GM11168 (cell line): ENCODE measurements at regions not wholly inside any gene's neighbourhood (a gene's known extent, or its start where the extent isn't known, plus 50 kb on each side); places are given as distances from the start of the nearest gene placed in this dataset.
"Not testable (repeated sequence)": the region's sequence is repeated elsewhere in the genome, so short reads cannot be mapped to it uniquely, and the experiment has no call there.

Experiments used
- in situ Hi-C: fragments of 300-500 bp; cut with MboI; formaldehyde crosslinking; loops from one replicate; pipeline ENCODE4 v1.12.0; 2022; ENCODE audit warnings: low sequenced_read_pairs; ENCODE audit not compliant: unreplicated experiment

DNA sequence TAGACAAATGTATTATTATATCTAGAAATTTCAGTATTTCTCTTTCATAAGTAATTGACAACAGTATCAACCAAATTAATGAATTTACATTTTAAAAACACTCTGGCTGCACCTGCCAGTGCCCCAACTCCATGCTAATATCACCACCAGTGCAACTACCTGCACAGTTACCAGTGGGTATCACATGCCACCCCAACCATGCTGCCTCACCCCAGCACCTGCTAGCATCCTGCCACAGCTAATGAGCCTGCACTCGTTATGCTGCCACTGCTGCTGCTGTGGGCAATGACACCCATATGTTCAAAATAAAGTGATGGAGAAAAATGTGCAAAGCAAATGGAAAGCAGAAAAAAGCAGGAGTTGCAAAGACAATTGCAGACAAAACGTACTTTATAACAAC is 855.9 kb upstream of the MANEA start:
- in situ Hi-C loops, result no loop called here

DNA sequence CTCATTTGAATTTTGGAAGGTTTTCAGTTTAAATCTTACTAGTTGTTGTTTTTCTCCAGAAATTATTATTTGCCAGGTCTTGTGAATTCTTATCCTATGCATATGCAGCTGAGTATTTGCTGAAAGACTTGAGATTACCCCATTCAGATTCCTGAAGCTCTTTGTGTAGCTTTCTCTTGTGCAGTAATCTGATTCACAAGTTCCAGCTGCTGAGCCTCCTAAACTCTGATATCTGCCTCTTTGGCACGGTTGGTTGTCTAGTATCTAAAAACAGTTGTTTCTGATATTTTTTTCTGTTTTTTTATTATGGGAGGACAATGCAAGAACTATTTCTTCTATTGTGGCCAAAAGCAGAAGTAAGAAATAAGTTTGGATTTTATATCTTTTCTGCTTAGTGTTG is 863.9 kb upstream of the MANEA start:
- in situ Hi-C loops, result no loop called here

DNA sequence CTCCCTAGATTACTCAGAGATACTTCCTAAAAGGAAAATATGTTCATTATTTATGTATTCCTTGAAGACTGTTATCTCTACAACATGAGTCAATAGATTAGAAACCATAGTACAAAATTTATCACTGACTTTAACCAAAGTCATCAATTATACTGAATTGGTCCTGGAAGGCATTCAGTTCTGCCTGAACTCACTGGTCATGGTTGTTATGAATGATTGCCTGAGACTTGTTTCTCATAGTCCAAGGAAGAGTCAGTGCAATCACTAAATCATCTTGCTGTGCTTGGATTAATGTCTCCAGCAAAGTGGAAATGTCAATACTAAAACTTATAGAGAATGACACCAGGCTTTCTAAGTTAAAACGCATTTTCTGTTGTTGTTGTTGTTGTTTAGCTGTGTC is 878.6 kb upstream of the MANEA start:
- in situ Hi-C loops, result no loop called here

DNA sequence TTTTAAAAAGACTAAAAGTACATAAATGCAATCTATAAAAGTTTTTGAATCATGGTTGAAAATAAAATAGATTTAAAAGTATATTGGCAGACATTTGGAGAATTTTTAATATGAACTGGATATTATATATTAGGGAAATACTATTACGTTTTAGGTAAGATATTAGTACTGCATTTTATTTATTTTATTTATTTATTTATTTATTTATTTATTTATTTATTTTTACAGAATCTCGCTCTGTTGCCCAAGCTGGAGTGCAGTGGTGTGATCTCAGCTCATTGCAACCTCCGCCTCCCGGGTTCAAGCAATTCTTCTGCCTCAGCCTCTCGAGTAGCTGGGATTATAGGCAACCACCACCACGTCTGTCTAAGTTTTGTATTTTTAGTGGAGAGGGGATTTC is 890.1 kb upstream of the MANEA start:
- in situ Hi-C loops, result not testable (repeated sequence)

DNA sequence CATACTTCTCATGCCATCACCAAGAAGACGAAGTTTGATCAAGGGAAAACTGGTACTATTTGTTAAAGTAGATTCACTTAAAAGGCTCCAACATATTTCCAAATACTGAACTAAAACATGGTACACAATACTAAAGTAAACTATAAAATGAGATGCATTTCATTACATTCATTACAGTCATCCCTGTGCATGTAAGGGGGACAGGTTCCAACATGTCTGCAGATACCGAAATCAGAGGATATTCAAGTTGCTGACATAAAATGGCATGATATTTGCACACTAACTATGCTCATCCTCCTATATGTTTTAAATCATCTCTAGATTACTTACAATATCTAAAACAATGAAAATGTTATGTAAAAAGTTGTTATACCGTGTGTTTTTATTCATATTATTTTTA is 893.9 kb upstream of the MANEA start:
- in situ Hi-C loops, result no loop called here

DNA sequence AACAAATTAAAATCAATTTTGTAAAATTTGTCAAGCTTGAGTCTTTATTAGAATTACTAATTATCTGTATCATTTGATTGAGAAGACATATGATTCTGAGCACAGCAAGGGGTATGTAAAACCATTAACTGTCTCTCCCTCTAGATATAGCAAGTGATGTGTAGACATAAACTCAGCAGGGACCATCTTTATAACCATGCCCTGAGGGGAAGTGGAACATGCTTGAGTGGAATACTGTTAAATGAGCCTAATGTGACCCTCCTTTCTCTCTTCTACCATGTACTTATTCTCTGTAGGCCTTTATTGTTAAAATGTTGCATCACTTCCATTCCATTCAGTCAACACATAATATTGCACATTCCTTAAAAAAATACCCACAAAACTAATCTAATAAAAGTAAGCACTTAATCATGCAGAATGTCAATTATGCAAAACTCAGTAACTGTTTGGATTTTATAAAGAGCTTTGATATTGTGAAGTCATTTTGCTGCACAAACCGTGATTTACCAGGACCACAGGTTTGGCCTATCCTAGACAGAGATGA is 896.6 kb upstream of the MANEA start:
- in situ Hi-C loops, result no loop called here

DNA sequence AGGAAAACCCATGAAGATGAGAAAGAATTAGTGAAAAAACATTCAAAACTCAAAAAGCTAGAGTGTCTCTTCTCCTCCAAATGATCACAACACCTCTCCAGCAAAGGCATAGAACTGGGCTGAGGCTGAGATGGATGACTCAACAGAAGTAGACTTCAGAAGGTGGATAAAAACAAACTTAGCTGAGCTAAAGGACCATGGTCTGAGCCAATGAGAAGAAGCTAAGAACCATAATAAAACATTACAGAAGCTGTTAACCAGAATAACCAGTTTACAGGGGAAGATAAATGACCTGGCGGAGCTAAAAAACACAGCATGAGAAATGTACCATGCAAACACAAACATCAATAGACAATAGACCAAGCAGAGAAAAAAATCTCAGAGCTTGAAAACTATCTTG is 904.1 kb upstream of the MANEA start:
- in situ Hi-C loops, result no loop called here

DNA sequence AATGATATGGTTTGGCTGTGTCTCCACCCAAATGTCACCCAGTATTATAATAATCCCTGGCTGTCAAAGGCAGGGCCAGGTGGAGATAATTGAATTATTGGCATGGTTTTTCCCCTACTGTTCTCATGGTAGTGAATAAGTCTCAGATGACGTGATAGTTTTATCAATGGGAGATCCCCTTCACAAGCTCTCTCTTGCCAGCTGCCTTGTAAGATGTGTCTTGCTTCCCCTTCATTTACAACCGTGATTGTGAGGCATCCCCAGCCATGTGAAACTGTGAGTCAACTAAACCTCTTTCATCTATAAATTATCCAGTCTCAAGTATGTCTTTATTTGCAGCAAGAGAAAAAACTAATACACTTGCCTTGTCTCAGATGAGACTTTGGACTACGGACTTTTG is 907.3 kb upstream of the MANEA start:
- in situ Hi-C loops, result no loop called here

DNA sequence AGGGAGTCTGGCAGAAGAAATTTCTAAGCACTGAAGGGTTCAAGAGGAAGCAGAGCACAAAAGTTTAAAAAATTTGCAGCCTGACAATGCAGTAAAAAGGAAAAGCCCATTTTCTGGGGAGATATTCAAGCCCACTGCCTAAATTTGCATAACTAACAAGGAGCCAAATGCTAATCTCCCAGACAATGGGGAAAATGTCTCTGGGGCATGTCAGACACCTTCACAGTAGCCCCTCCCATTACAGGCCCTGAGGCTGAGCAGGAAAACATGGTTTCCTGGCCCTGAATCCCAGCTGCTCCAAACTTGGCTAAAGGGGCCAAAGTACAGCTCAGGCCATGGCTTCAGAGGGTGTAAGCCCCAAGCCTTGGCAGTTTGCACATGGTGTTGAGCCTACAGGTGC is 908.5 kb upstream of the MANEA start:
- in situ Hi-C loops, result no loop called here

DNA sequence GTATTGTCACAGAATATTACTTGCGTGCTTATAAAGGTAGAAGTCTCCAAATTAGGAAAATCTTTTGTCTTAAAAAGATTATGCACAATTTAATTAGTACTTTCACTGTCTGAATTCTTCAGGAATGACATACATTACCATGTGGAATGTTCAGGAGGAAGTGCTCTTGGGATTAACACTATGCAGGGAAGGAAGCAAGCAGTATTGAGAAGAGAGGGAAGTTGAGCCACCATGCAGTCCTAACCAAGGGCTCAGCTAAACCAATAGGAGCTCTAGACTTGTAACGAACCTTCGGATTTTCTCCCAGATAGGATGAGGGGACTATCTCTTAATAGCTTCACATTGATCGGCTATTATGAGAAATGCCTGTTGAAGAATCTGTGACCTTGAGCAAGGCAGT is 918.4 kb upstream of the MANEA start:
- in situ Hi-C loops, result no loop called here

DNA sequence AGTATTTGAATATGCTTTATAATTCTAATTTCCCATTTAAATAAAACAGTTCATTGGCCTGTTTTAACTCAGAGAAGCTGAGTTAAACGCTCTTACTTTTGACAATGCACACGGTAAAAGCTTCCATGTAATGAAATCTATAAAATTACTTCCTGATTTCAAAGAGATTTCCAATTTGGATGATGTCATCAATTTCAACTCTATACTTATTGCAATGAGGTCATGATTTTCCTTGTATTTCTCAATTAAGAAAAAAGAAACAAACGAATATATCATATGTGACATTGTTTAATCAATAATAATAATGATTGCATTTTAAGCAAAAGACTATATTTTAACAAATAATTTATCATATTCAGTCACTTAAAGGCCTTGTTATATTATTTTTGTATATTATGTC is 926.1 kb upstream of the MANEA start:
- in situ Hi-C loops, result no loop called here

DNA sequence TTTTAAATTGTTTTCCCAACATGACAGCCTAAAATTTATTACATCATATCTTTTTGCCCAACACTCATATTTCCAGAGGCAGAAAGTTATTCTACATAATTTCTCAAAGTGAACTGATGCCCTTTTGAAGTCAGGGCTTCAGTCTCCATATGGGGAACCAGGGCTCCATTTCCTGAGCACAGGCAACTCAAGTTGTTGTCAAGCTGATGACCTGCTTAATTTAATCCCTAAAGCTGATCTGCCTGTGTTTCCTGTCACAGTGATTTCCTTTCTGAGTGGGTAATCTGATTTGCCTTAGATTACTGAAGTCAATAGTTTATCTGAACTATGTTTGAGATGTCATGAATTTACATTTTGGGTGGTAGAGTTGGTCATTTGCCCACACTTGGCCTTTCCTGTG is 932.1 kb upstream of the MANEA start:
- in situ Hi-C loops, result loop anchor here (25.0 kb wide), 1 partner anchor 442 kb away; no protein-coding TSS in a partner anchor

DNA sequence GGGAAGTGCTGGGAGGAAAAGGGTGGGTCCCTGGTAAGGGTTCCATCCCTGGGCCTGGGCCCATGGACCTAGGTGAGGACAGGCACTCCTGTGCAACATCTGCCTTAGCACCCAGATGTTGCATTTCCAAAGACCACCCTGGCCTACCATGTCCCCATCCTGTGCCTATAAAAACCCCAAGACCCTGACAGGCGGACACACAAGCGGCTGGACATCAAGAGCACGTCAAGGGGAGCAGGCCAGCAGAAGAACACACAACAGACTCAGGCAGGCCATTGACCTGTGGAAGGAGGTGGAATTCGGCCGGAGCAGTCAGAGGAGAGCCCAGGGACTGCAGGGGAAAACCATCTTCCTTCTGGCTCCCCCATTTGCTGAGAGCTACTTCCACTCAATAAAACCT is 937.8 kb upstream of the MANEA start:
- in situ Hi-C loops, result loop anchor here (25.0 kb wide), 1 partner anchor 448 kb away; no protein-coding TSS in a partner anchor

DNA sequence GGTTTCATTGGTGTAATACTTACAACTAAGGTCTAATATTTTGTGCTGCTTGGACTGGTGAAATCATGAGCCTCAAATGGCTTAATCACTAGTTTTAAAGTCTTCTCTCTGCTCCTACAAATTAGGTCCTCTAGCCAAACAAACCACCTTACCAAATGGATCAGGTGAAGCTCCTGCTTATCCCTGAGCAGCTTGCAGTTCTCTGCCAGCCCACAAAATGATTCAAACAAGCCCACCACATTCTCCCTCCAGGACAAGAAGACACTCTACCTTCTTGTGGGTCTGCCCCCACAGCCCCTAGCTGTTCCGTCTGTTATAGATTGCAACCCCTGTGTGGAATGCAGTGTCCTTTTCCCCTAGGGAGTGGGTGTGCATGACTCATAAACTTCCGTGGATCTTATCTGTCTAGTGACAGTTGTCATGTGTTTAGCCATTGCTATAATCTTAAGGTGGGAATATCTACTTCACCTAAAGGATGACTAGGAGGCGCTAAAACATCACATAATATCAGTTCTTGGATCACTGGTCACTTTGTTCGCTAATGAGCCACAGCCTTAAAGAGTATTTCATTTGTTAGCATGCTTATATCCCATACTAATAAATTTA is 940.5 kb upstream of the MANEA start:
- in situ Hi-C loops, result loop anchor here (25.0 kb wide), 1 partner anchor 450 kb away; no protein-coding TSS in a partner anchor

DNA sequence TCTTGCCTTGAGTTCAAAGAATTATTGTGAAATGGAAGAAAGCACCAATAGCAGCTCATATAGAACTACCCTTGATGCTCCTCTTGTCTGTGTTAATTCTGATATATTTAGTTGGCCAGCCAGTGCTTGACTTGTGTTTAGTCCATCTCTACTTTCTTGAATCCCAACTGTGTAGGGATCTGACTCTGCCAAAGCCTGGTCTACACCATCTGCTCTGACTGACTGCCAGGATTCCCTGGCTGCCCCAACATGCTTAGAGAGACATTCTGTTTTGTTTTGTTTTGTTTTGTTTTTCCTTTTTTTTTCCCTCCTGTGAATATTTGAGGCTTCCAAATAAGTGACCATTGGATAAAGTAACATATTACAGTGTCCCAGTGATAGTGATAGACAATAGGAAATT is 953.7 kb upstream of the MANEA start:
- in situ Hi-C loops, result no loop called here

DNA sequence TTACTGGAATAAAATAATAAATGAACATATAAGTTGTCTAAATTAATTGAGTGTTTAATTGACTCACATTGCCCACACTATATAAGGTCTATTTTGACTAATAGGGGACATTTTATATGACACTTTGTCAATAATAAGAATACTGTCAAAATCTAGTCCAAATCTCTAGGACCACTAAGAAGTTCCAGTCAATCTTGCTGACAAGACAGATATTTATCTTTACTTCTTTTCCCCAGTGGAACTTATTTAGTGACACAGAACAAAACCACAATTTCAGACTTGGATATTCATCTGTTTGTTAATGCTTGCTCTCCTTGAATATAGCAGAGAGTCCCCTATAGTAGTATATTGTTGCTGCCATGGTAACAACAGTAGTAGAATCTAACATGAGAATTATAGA is 954.6 kb upstream of the MANEA start:
- in situ Hi-C loops, result no loop called here

DNA sequence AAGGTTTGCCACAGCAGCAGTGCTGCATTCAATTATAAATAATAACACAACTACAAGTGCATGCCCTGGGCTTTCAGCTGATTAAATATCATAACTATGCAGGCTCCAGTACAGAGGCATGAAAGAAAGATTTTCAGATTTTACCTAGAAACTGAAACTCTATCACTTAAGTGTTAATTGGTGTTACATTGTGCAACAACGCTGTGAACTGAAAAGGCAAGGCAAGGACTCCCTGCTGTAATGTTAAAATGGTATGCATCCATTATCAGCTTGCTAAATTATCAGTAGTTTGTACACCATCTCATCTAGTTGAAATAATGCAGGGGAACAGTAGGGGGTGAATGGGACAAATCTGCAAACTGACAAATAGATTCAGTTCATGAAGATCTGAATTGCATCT is 976.7 kb upstream of the MANEA start:
- in situ Hi-C loops, result no loop called here

DNA sequence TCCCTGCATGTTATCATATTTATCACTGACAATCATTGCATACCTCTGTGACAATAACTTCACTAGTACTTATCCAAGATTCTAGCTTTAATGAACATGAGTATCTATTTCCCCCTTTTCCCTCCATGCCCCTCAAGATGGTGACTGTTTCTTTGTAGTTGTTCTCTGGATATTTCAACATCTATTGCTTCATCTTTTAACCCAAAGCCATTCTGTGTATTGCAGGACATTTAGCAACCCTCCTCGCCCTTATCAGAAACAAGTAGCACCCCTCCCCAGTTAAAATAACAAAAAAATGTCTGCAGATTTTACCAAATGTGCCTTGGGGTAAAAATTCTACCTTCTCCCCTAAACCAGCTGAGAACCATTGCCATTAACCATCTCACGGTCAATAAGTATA is 979.8 kb upstream of the MANEA start:
- in situ Hi-C loops, result no loop called here

DNA sequence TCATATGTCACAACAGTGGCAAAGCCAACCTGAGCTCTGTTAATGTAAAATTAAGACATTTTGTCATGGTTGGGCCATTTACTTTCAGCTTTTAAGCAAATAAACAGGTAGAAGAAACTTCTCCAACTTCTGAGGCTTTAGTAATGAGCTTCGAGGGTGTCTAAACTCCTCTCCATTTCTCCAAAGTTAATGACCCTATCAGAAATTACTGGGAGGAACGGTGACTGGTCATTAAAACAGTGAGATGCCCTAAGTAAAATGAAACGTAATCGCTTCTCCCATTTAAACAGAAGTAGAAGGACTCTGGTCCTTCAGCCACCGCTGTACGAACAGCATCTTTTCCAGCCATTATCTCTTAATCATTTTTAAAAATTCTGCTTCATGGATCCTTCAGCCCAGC is 986.9 kb upstream of the MANEA start:
- in situ Hi-C loops, result no loop called here

DNA sequence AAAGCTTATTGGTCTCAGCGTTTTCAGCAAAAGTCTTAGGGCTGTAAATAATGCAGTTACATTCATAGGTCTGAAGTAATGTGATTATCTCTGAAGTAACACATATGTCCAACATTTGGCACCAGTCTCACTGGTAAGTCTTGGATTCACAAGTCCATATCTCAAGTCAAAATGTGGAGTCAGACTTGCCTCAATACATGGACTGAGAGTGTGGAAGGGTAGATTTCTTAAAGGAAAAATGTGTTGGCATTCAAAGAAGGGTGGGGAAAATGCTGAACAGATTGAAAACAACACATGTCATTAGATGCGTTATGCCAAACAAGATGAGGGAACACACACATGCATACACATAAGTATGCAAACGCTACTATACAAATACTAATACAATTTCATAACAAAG is 989.0 kb upstream of the MANEA start:
- in situ Hi-C loops, result no loop called here

DNA sequence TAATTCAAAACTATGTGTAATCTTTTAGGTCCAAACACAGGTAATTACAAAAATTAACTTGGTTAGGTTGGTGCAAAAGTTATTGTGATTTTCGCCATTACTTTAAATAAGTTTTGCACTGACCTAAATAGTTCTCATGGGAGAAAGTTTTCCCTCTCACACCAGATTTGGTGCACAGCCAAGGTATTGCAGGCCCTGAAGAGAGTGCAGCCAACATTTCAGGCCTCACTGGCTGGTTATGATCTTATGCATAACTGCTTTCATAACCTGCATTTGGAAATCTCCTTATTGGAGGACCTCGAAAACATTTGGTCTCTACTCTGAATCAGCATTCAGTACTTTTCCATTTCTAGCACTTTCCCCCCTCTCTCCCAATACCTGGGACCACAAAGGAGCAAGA is 993.1 kb upstream of the MANEA start:
- in situ Hi-C loops, result no loop called here

DNA sequence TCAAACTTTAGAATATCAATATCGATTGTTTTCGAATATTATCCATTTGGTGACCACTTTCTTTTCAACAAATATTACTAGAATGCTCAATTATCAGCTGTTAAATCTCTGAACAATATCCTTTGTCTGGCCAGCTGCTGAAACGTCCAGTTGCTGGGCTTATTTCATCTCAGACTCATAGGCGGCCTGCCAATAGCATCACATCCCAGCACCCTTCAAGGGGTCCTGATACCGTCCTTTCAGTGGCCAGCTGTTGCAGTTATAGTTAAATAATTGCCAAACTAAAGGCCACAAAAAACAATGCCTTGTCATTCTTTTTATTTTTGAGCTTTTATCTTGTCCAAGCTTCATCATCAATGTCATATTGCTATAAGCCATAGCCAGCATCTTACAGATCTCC is 1006.8 kb upstream of the MANEA start:
- in situ Hi-C loops, result no loop called here

DNA sequence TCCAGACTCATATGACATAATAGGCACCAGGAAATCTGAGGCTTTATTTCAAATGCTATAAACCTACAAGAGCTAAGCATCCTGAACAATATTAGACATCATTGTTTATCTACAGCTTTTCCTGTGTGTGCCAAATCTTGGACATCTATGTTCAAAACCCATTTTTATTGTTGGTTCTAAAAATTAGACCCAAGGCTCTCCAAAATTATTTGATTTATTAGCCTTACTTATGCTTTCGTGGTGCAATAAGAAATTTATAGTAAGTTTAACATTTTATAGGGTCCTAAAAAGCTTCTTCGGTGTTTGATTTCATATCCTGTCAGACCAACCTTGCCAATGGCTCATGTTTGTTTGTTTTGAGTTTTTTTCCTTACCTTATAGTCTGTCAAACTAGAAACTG is 1014.5 kb upstream of the MANEA start:
- in situ Hi-C loops, result no loop called here
